Thyroid gland (tissue), 4 donors: ENCODE measurements at regions not wholly inside any gene's neighbourhood (a gene's known extent, or its start where the extent isn't known, plus 50 kb on each side); places are given as distances from the start of the nearest gene placed in this dataset.
A peak's percentile ranks its signal among the peaks of the same experiment; 100 is the strongest.

ENCODE experiments used
- DNase-seq, 2 donors: peaks; one replicate each; pipeline ENCODE4 v3.0.0-alpha.2; 2019
- H3K27ac ChIP-seq, 3 donors: fragments of 200-600 bp; sonication (generic); 1 replicate in 2 of 3; 2 replicates in 1 of 3; pipeline ENCODE4 v1.5.1; 2016 to 2019; ENCODE audit warnings: mild to moderate bottlenecking in 1 of 3, moderate library complexity in 1 of 3
- H3K27me3 ChIP-seq: fragments of 200-600 bp; sonication (generic); one replicate; pipeline ENCODE4 v1.5.1; 2019
- H3K36me3 ChIP-seq, 2 donors: fragments of 200-600 bp; sonication (generic); one replicate each; pipeline ENCODE4 v1.5.1; 2016 to 2019
- H3K4me1 ChIP-seq, 2 donors: fragments of 200-600 bp; sonication (generic); one replicate each; pipeline ENCODE4 v1.5.1; 2017 to 2019
- H3K4me3 ChIP-seq, 3 donors: fragments of 200-600 bp; sonication (generic); replicated peaks in 1 of 3; 1 replicate in 2 of 3; 2 replicates in 1 of 3; pipeline ENCODE4 v1.5.1; 2016; ENCODE audit warnings: mild to moderate bottlenecking in 1 of 3
- H3K9me3 ChIP-seq: fragments of 200-600 bp; sonication (generic); one replicate; pipeline ENCODE4 v1.5.1; 2017
- POLR2A ChIP-seq, 2 donors: fragments of 450-650 bp; IDR thresholded peaks; one replicate each; pipeline ENCODE4 v1.6.1; 2017; ENCODE audit warnings: antibody characterized with exemption in 2 of 2, mild to moderate bottlenecking in 2 of 2, moderate library complexity in 1 of 2
- WGBS, 2 donors: methylation state at CpG; one replicate each; pipeline ENCODE4 v1.1.5; 2017; 5-methylcytosine and 5-hydroxymethylcytosine counted together
- intact Hi-C: fragments of 100-400 bp; cut with DNase I; formaldehyde crosslinking; loops from one replicate; pipeline ENCODE4 v1.15.1; 2023
- TF ChIP-seq, protein P1 (sequence below), 6 experiments: fragments of 200-600 bp in 3 of 6; fragments of 450-650 bp in 3 of 6; sonication (generic) in 3 of 6; IDR thresholded peaks; one replicate each; pipeline ENCODE4 v1.5.1; 2016 to 2019; ENCODE audit warnings: antibody characterized with exemption in 6 of 6, mild to moderate bottlenecking in 2 of 6, inconsistent platforms in 1 of 6, moderate library complexity in 1 of 6

DNA sequence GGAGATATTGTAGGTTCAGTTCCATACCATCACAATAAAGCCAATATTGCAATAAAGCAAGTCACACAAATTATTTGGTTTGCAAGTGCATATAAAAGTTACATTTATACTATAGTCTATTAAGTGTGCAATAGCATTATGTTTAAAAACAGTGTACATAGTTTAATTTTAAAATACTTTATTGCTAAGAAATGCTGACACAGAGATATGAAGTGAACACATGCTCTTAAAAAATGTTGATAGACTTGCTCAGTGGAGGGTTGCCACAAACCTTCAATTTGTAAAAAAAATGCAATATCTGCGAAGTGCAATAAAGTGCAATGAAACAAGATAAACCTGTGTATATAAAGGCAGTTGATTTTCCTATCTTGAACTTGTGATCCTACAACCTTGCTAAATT is 161.5 kb downstream of the PRDM13 start:
- WGBS, 2 donors: 84 to 93% methylated on average over 1 of the region's 1 CpG
- DNase-seq: no peak
- Histone ChIP-seq H3K4me1 (no peaks in the 10 kb centered on the region), H3K27ac (no peak overlapping the region), H3K9me3 (no peaks in the 10 kb centered on the region), H3K4me3 (no peak overlapping the region), H3K27me3 (no peaks in the 10 kb centered on the region), H3K36me3 (no peaks in the 10 kb centered on the region)
- intact Hi-C loops: no loop called here
- no peak for TF ChIP-seq POLR2A (IDR thresholded peaks at IDR 0.05)
- TF ChIP-seq, protein P1, sequence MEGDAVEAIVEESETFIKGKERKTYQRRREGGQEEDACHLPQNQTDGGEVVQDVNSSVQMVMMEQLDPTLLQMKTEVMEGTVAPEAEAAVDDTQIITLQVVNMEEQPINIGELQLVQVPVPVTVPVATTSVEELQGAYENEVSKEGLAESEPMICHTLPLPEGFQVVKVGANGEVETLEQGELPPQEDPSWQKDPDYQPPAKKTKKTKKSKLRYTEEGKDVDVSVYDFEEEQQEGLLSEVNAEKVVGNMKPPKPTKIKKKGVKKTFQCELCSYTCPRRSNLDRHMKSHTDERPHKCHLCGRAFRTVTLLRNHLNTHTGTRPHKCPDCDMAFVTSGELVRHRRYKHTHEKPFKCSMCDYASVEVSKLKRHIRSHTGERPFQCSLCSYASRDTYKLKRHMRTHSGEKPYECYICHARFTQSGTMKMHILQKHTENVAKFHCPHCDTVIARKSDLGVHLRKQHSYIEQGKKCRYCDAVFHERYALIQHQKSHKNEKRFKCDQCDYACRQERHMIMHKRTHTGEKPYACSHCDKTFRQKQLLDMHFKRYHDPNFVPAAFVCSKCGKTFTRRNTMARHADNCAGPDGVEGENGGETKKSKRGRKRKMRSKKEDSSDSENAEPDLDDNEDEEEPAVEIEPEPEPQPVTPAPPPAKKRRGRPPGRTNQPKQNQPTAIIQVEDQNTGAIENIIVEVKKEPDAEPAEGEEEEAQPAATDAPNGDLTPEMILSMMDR (IDR thresholded peaks at IDR 0.05): no peak

DNA sequence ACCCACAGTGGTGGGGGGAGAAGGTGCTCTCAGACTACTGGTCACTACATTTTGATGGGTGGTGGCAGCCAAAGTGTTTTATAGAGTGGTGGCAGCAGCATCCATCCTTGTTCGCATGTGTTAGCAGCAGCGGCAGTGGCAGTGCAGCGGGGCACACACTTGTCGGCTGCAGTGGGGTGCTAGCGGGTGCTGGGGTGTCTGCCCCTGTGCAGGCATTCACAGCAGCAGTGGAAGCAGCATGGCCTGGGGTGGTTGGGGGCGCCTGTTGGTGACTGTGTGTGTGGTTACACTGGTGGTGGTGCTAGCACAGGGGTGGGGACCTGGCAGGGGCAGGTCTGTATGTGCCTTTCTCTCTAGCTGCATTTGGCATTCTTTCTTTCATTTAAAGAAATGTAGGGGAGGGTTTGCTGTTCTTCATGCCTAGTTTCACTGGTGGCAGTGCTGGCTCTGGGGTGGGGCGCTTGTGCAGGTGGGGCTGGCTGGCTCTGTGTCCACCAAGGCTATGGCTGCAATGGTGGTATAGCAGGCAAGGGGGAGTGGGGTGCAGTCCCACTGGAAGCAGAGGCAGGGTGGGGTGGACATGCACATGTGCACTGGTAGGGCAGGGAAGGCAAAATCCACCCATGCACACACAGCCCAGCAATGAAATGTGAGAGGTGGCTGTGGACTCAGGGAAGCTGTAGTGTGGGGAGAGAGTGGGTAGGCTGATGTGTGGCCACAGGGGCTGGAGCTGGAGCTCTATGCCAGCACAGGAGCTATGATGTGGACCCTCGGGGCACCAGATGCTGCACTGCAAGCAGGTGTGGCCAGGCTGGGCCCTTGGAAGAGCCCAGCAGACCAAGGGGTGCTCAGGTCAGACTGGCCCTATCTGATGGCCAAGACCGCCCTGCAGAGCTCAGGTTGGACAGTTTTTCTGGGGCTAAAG is 173.3 kb downstream of the PRDM13 start:
- Histone ChIP-seq H3K27ac (no peak overlapping the region), H3K27me3 (no peaks in the 10 kb centered on the region), H3K4me1 (no peaks in the 10 kb centered on the region), H3K36me3 (no peaks in the 10 kb centered on the region), H3K9me3 (no peaks in the 10 kb centered on the region), H3K4me3 (no peak overlapping the region)
- TF ChIP-seq POLR2A (IDR thresholded peaks at IDR 0.05): no peak
- TF ChIP-seq, protein P1 (IDR thresholded peaks at IDR 0.05): no peak
- intact Hi-C loops: no loop called here
- WGBS, 2 donors: 91 to 94% methylated on average over 7 to 8 of the region's 9 CpGs
- DNase-seq: no peak

DNA sequence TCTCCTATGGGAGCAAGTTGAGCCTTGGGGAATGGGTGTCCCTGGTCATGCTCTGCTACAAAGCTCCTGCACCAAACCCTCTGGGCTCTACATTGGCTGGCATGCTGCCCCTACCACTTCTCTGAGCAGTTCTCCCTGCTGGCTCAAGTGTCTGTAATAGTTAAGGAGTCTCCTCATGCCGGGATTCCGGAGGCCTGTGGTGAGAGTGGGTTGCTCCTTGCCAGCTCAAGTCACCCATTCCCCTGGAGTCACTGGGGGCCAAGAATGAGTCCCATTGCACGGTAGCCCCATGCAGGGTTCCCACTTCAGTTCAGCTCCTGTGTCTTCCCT is 173.9 kb downstream of the PRDM13 start:
- no peaks in the 10 kb centered on the region for H3K4me1 ChIP-seq
- 13 to 31% methylated on average over 3 of the region's 3 CpGs for WGBS, 2 donors
- no peak for TF ChIP-seq POLR2A (IDR thresholded peaks at IDR 0.05)
- TF ChIP-seq, protein P1 (IDR thresholded peaks at IDR 0.05): no peak
- DNase-seq: peak; percentile 68 to 78
- intact Hi-C loops: no loop called here
- H3K27ac ChIP-seq: no peak overlapping the region
- no peaks in the 10 kb centered on the region for H3K9me3 ChIP-seq
- no peaks in the 10 kb centered on the region for H3K27me3 ChIP-seq
- no peak overlapping the region for H3K4me3 ChIP-seq
- H3K36me3 ChIP-seq: no peaks in the 10 kb centered on the region

DNA sequence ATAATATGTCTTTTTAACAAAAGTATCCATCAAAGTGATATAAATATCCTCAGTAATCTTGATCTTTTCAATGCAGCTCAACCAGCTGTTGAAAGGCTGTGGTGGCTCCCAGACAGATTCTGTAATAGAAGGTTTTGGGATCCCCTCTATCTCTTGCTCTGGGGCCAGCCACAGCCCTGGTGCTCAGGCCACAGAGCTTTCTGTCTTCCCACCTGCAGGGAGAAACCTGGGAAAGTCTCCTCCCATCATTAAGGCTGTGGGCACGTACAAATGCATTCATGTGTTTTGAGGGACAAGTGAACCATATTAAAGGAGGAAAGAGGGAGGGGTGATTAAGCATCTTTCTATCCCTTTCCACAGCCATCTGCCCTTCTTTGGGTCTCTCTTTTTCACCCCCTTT is 183.1 kb downstream of the PRDM13 start:
- no peak overlapping the region for H3K27ac ChIP-seq
- H3K9me3 ChIP-seq: no peaks in the 10 kb centered on the region
- H3K4me1 ChIP-seq: no peaks in the 10 kb centered on the region
- WGBS, 2 donors: 23 to 42% methylated on average over 1 of the region's 1 CpG
- no peaks in the 10 kb centered on the region for H3K27me3 ChIP-seq
- TF ChIP-seq POLR2A (IDR thresholded peaks at IDR 0.05): no peak
- TF ChIP-seq, protein P1 (IDR thresholded peaks at IDR 0.05): no peak
- intact Hi-C loops: no loop called here
- H3K36me3 ChIP-seq: no peaks in the 10 kb centered on the region
- H3K4me3 ChIP-seq: no peak overlapping the region
- DNase-seq: no peak

DNA sequence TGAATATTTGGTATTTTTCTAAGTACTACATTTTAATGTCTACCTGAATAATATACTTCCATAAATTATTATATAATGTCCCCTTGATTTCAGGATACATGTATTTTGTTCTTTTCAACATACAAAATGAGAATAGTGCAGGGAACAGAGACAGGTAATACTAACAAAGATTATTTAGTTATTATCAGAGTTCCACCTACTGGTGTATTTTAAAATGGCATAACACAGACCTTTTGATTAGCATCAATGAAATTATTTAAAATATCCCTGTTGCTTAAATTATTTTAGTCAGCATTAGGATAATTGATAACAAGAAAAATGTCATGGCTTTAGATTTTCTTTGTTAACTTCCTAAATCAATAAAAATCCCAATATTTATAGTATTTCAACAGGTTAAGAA is 184.0 kb downstream of the PRDM13 start:
- DNase-seq: no peak
- no peaks in the 10 kb centered on the region for H3K4me1 ChIP-seq
- intact Hi-C loops: no loop called here

More for the DNA sequence above, 184.0 kb downstream of the PRDM13 start:
- no peaks in the 10 kb centered on the region for H3K36me3 ChIP-seq
- no peak overlapping the region for H3K4me3 ChIP-seq
- H3K27me3 ChIP-seq: no peaks in the 10 kb centered on the region
- H3K27ac ChIP-seq: no peak overlapping the region
- H3K9me3 ChIP-seq: no peaks in the 10 kb centered on the region
- TF ChIP-seq, protein P1 (IDR thresholded peaks at IDR 0.05): peak in 3 of 6 experiments; percentile 22 to 38 (median 32)
- no peak for TF ChIP-seq POLR2A (IDR thresholded peaks at IDR 0.05)
